Mesenchymal stem cell (in vitro differentiated cells and primary cell): ENCODE measurements at regions not wholly inside any gene's neighbourhood (a gene's known extent, or its start where the extent isn't known, plus 50 kb on each side); places are given as distances from the start of the nearest gene placed in this dataset.

Experiments
- DNase-seq: peaks from one replicate; pipeline ENCODE4 v3.0.0-alpha.2; 2013
- H2AFZ ChIP-seq: one replicate; pipeline ENCODE4 v1.6.1; 2013; ENCODE audit warnings: low read depth, mild to moderate bottlenecking, control low read depth, inconsistent platforms, low read length, moderate library complexity
- H2AK5ac ChIP-seq: 2 replicates; pipeline ENCODE4 v1.6.1; 2013; ENCODE audit warnings: low read length, moderate library complexity, mild to moderate bottlenecking, inconsistent platforms; ENCODE audit not compliant: severe bottlenecking
- H2BK120ac ChIP-seq: one replicate; pipeline ENCODE4 v1.6.1; 2013; ENCODE audit warnings: low read depth, mild to moderate bottlenecking, inconsistent platforms, low read length, moderate library complexity
- H2BK12ac ChIP-seq, 2 experiments: one replicate each; pipeline ENCODE4 v1.6.1; 2013; ENCODE audit warnings: inconsistent platforms in 2 of 2, low read length in 2 of 2, mild to moderate bottlenecking in 2 of 2, moderate library complexity in 2 of 2, control low read depth in 1 of 2
- H2BK15ac ChIP-seq: one replicate; pipeline ENCODE4 v1.6.1; 2013; ENCODE audit warnings: mild to moderate bottlenecking, low read depth, inconsistent platforms; ENCODE audit not compliant: poor library complexity, severe bottlenecking
- H2BK5ac ChIP-seq: 2 replicates; pipeline ENCODE4 v1.6.1; 2013; ENCODE audit warnings: low read depth, mild to moderate bottlenecking, low read length, control low read depth, inconsistent platforms; ENCODE audit not compliant: poor library complexity, severe bottlenecking
- H3K14ac ChIP-seq, 2 experiments: one replicate each; pipeline ENCODE4 v1.6.1; 2013; ENCODE audit warnings: inconsistent platforms in 2 of 2, low read length in 2 of 2, control low read depth in 1 of 2, mild to moderate bottlenecking in 1 of 2, moderate library complexity in 1 of 2
- H3K18ac ChIP-seq, 2 experiments: one replicate each; pipeline ENCODE4 v1.6.1; 2013; ENCODE audit warnings: inconsistent platforms in 2 of 2, low read length in 2 of 2, control low read depth in 1 of 2, low read depth in 1 of 2, mild to moderate bottlenecking in 1 of 2
- H3K23ac ChIP-seq, 2 experiments: one replicate each; pipeline ENCODE4 v1.6.1; 2013; ENCODE audit warnings: inconsistent platforms in 2 of 2, low read length in 2 of 2, mild to moderate bottlenecking in 2 of 2, moderate library complexity in 2 of 2, control low read depth in 1 of 2
- H3K27ac ChIP-seq: 2 replicates; pipeline ENCODE4 v1.5.1; 2013; ENCODE audit warnings: mild to moderate bottlenecking, moderate library complexity, low read length, control low read depth, inconsistent platforms; ENCODE audit not compliant: poor library complexity, severe bottlenecking
- H3K27me3 ChIP-seq, 2 experiments: 2 replicates each; pipeline versions ENCODE4 v1.6.1 to v1.7.0; 2013; ENCODE audit warnings: low read length in 2 of 2, mild to moderate bottlenecking in 2 of 2, moderate library complexity in 2 of 2, control low read depth in 1 of 2, inconsistent platforms in 1 of 2; ENCODE audit not compliant: control insufficient read depth in 1 of 2, insufficient read depth in 1 of 2
- H3K36me3 ChIP-seq, 2 experiments: 2 replicates each; pipeline versions ENCODE4 v1.6.1 to v1.7.0; 2013; ENCODE audit warnings: low read length in 2 of 2, control low read depth in 1 of 2, inconsistent platforms in 1 of 2, low read depth in 1 of 2, mild to moderate bottlenecking in 1 of 2; ENCODE audit not compliant: insufficient read depth in 2 of 2, control insufficient read depth in 1 of 2
- H3K4ac ChIP-seq, 2 experiments: one replicate each; pipeline ENCODE4 v1.6.1; 2013; ENCODE audit warnings: inconsistent platforms in 2 of 2, low read length in 2 of 2, mild to moderate bottlenecking in 2 of 2, moderate library complexity in 2 of 2, control low read depth in 1 of 2, low read depth in 1 of 2
- H3K4me1 ChIP-seq: 2 replicates; pipeline ENCODE4 v1.6.1; 2013; ENCODE audit warnings: low read depth, low read length, control low read depth; ENCODE audit not compliant: control insufficient read depth, insufficient read depth
- H3K4me2 ChIP-seq: 2 replicates; pipeline ENCODE4 v1.6.1; 2013; ENCODE audit warnings: low read length, mild to moderate bottlenecking, inconsistent platforms; ENCODE audit not compliant: poor library complexity, severe bottlenecking
- H3K4me3 ChIP-seq, 2 experiments: 2 replicates each; pipeline versions ENCODE4 v1.5.1 to v1.7.0; 2013; ENCODE audit warnings: low read length in 2 of 2, mild to moderate bottlenecking in 2 of 2, control low read depth in 1 of 2, low read depth in 1 of 2; ENCODE audit not compliant: insufficient read depth in 1 of 2
- H3K79me1 ChIP-seq: replicated peaks from 2 replicates; pipeline ENCODE4 v1.6.1; 2013; ENCODE audit warnings: mild to moderate bottlenecking, control low read depth, low read length, inconsistent platforms; ENCODE audit not compliant: poor library complexity, severe bottlenecking
- H3K9ac ChIP-seq: 2 replicates; pipeline ENCODE4 v1.7.0; 2013; ENCODE audit warnings: mild to moderate bottlenecking, low read length, moderate library complexity
- H3K9me3 ChIP-seq: 2 replicates; pipeline ENCODE4 v1.7.0; 2013; ENCODE audit warnings: mild to moderate bottlenecking, low read length; ENCODE audit not compliant: control insufficient read depth
- H4K8ac ChIP-seq: one replicate; pipeline ENCODE4 v1.6.1; 2013; ENCODE audit warnings: inconsistent platforms, mild to moderate bottlenecking, low read length, moderate library complexity
- H4K91ac ChIP-seq: one replicate; pipeline ENCODE4 v1.6.1; 2013; ENCODE audit warnings: mild to moderate bottlenecking, low read length, inconsistent platforms
- WGBS: methylation state at CpG from one replicate; pipeline ENCODE4 v1.1.7; 2013; ENCODE audit warnings: mixed read lengths; 5-methylcytosine and 5-hydroxymethylcytosine counted together

DNA sequence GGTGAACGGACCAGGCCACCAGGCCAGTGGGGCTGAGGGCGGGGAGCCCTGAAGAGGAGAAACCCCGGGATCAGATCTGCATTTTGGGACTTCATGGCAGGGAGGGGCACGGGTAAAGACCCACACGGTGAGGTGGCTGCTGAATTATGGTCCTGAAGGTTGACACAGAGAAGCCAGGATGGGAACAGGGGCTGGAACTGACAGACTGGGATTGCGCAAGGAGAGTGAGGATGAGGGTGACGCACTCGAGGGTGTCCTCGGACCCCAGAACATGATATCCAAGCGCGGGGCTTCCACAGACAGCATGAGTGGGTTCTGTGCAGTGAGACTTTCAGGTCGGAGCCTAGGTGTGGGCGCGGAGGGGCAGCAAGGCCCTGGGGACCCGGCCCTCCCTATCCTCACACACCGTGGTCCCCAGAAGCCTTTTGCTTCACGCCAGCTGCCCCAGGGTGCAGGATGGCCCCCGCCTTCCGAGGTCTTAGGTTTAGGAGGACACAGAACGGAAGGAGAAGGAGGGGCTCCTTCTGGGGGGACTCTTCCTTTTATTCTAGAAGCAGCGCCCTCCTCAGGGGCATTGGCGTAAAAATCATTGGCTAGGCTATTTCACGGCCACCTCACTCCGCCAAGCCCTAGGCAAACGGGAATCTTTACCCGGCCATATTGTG is 416.8 kb upstream of the HS6ST1 start:
- Histone ChIP-seq H3K9me3 (no peaks in the 10 kb centered on the region), H3K4me3 (peak overlapping the region in 1 of 2 experiments; percentile 19), H2BK15ac (peak overlapping the region; percentile 53), H3K18ac (peak overlapping the region; percentile 50 to 94), H3K27me3 (peaks cover 0 to 17% of the 10 kb centered on the region in 2 experiments), H3K4me2 (no peak overlapping the region), H3K79me1 (no peaks in the 10 kb centered on the region), H4K91ac (peak overlapping the region; percentile 89), H3K14ac (peak overlapping the region in 1 of 2 experiments; percentile 95), H3K23ac (peak overlapping the region in 1 of 2 experiments; percentile 51), H3K27ac (no peak overlapping the region), H2AFZ (no peak overlapping the region), H2BK120ac (peak overlapping the region; percentile 80), H3K4me1 (peaks cover 21% of the 10 kb centered on the region), H4K8ac (peak overlapping the region; percentile 72), H3K36me3 (no peaks in the 10 kb centered on the region), H2BK12ac (peak overlapping the region; percentile 91 to 96), H3K9ac (no peak overlapping the region), H3K4ac (peak overlapping the region; percentile 61 to 72), H2BK5ac (no peak overlapping the region), H2AK5ac (no peak overlapping the region)
- no peak for DNase-seq
- 93% methylated on average over 25 of the region's 26 CpGs for WGBS

DNA sequence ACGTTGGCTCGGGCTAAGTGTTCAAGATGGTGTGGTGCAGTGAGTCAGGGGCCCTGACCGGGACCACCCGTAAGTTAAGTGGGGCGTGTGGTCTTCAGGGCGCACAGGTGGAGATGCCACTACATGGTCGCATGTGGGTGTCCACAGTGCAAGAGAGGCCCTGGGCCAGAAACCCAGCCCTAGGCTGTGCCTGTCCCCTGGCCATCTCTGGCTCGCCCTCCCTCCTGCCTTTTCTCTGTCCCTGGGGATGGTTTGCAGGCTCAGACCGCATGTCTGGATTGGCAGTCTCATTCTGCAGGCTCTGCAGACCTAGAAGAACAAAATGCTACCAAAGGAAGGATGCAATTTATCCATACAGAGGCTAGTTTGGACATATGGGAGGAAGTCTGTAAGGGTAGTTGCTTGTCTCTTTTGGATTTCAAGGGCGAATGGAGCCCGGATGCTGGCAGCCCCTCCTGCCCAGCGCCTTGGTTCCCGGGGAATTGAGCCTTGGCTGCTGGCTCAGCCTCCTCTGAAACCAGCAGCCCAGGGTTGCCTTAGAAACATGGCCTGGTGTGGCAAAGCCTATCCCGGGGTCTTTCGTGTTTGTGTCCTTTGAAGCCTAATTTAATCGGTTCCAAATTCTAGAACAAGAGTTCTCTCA is 417.5 kb upstream of the HS6ST1 start:
- peak overlapping the region; percentile 86 to 91 for H2BK12ac ChIP-seq
- no peaks in the 10 kb centered on the region for H3K36me3 ChIP-seq
- H3K9me3 ChIP-seq: no peaks in the 10 kb centered on the region
- H3K23ac ChIP-seq: no peak overlapping the region
- H3K79me1 ChIP-seq: no peaks in the 10 kb centered on the region
- no peak overlapping the region for H2AK5ac ChIP-seq
- no peak overlapping the region for H3K4me2 ChIP-seq
- H2BK5ac ChIP-seq: no peak overlapping the region
- H2BK15ac ChIP-seq: no peak overlapping the region
- H2BK120ac ChIP-seq: no peak overlapping the region
- peak overlapping the region in 1 of 2 experiments; percentile 54 for H3K18ac ChIP-seq
- H3K27me3 ChIP-seq: peaks cover 0 to 17% of the 10 kb centered on the region in 2 experiments
- peak overlapping the region; percentile 61 for H3K9ac ChIP-seq
- H3K14ac ChIP-seq: peak overlapping the region in 1 of 2 experiments; percentile 77
- H4K8ac ChIP-seq: no peak overlapping the region
- 71% methylated on average over 16 of the region's 16 CpGs for WGBS
- no peak overlapping the region for H2AFZ ChIP-seq
- DNase-seq: peak; percentile 41
- H3K4me1 ChIP-seq: peaks cover 21% of the 10 kb centered on the region
- H3K4me3 ChIP-seq: peak overlapping the region in 1 of 2 experiments; percentile 56
- no peak overlapping the region for H3K27ac ChIP-seq
- H4K91ac ChIP-seq: peak overlapping the region; percentile 43
- no peak overlapping the region for H3K4ac ChIP-seq

- Histone ChIP-seq H4K8ac (peak overlapping the region; percentile 85), H2AK5ac (no peak overlapping the region)
Measured at GRCh38 chr2:128736689-128737545, 418.2 kb upstream of the HS6ST1 start.

DNA sequence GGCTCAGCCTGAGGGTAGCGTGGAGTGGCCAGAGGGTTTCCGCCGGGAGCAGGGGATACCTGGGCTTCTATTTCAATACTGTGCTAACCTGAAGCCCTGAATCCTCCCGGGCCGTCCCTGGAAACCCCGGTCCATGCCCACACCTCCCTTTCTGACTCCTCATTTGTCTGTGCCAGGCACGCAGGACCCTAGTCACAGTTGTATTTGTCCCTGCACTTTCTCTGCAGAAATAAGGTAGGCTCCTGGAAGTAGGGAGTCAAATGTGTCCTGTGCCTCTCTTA is 418.8 kb upstream of the HS6ST1 start:
- Histone ChIP-seq H3K36me3 (no peaks in the 10 kb centered on the region), H3K9me3 (no peaks in the 10 kb centered on the region), H4K8ac (peak overlapping the region; percentile 85), H3K79me1 (no peaks in the 10 kb centered on the region), H2BK120ac (no peak overlapping the region), H4K91ac (peak overlapping the region; percentile 85), H3K4ac (no peak overlapping the region), H3K18ac (peak overlapping the region; percentile 3 to 5), H3K27ac (no peak overlapping the region), H3K4me2 (no peak overlapping the region), H3K9ac (no peak overlapping the region), H2BK12ac (no peak overlapping the region), H3K14ac (no peak overlapping the region), H3K27me3 (peaks cover 0 to 17% of the 10 kb centered on the region in 2 experiments), H3K23ac (no peak overlapping the region), H2BK5ac (no peak overlapping the region), H3K4me1 (peaks cover 21% of the 10 kb centered on the region), H2BK15ac (no peak overlapping the region), H3K4me3 (no peak overlapping the region), H2AFZ (no peak overlapping the region), H2AK5ac (no peak overlapping the region)
- 97% methylated on average over 7 of the region's 7 CpGs for WGBS
- DNase-seq: no peak

More at GRCh38 chr2:128736689-128737545, 418.2 kb upstream of the HS6ST1 start:
- Histone ChIP-seq H3K79me1 (no peaks in the 10 kb centered on the region), H2BK15ac (no peak overlapping the region), H2BK12ac (peak overlapping the region in 1 of 2 experiments; percentile 81), H2AFZ (no peak overlapping the region), H3K36me3 (no peaks in the 10 kb centered on the region), H4K91ac (peak overlapping the region; percentile 85), H3K4me2 (peak overlapping the region; percentile 46), H2BK120ac (peak overlapping the region; percentile 56), H3K4ac (no peak overlapping the region), H3K27ac (no peak overlapping the region), H3K14ac (peak overlapping the region in 1 of 2 experiments; percentile 1), H3K23ac (no peak overlapping the region), H2BK5ac (no peak overlapping the region), H3K18ac (peak overlapping the region; percentile 3 to 12), H3K27me3 (peaks cover 0 to 17% of the 10 kb centered on the region in 2 experiments), H3K4me3 (peak overlapping the region in 1 of 2 experiments; percentile 56), H3K4me1 (peaks cover 21% of the 10 kb centered on the region), H3K9ac (peak overlapping the region; percentile 61), H3K9me3 (no peaks in the 10 kb centered on the region)
- peak; percentile 73 for DNase-seq
- 48% methylated on average over 70 of the region's 71 CpGs for WGBS
